ENCODE measurements at regions not wholly inside any gene's neighbourhood (a gene's known extent, or its start where the extent isn't known, plus 50 kb on each side); places are given as distances from the start of the nearest gene placed in this dataset.

- no peak for DNase-seq (ENCODE audit: low read depth)
Measured at GRCh38 chr10:128759174-128759573, 633.0 kb upstream of the MKI67 start.

DNA sequence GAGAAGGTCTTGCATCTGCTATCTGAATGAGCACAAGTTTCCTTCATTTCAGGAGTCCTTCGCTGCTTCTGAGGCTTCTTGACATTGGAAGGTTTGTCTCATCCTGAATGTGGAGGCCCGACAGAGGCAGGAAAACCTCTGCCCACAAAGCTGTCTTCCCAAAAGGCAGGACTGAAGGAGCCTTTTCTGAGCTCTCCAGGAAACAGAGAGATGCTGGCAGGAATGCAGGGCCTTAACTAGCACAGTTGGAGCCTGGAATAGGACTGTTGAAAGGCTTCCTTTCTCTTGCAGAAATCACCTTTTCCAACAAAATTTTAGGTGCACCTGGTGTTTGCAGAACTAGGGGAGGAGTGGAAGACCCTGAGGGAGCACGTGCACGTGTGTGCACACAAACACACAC is 637.4 kb upstream of the MKI67 start:
- DNase-seq (ENCODE audit: low read depth), result no peak

DNA sequence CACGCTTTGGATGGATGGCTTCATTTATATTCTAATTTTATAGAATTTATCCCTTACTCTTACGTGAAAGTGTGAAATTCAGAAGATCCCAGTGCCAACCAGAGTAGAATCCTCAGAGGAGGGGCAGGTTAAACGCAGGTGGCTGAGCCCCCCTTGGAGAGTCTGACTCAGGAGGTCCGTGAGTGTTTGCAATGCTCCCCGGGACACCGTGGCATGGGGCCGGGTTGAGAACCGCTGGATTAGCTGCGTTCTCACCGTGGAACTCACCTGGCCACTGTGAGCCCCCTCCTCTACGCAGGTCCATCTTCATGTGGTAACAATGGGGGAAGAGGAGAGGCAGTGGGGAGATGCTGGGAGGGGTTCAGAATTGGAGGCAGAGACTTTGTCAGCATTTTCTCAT is 638.0 kb upstream of the MKI67 start:
- DNase-seq (ENCODE audit: low read depth), result no peak

- DNase-seq (ENCODE audit: low read depth), result no peak
Measured at GRCh38 chr10:128766915-128767314, 640.7 kb upstream of the MKI67 start.

DNA sequence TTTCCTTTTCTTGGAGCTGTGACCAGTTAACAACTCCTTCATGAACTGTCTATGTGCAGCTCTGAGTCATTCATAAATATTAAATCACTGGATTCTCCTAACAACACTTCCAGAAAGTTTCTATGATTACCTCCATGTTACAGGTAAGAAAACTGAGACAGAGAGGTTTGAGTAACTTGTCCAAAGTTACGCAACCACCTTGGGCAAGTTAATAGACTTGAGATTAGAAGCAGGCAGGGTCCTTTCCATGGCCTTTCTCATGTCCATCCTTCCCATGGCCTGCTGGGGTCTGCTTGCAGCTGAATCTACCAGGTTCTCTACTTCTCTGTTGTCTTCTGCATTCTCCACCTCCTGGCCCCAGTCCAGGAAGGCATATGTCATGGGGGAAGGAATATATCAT is 648.8 kb upstream of the MKI67 start:
- no peak for DNase-seq (ENCODE audit: low read depth)

DNA sequence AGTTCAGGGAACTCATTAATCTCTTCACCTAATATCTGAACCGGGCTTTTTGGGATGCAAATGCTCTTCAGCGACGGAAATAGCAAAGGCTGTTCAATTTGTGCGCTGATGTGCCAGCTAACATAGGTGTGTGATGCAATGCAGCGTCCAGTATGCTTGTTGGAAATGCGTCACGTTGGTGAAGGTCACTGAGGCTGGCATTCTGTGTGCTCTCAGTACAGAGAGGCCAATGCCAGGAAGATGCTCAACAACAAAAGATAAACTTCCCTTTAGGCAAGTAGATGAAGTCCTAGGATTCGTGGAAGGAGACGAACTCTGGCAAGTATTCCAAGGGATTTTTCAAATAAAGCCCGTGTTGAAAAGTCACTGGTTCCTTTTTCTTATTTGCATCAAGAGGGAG is 649.5 kb upstream of the MKI67 start:
- DNase-seq (ENCODE audit: low read depth), result no peak

- no peak for DNase-seq (ENCODE audit: low read depth)
Measured at GRCh38 chr10:128776673-128777252, 650.5 kb upstream of the MKI67 start.

DNA sequence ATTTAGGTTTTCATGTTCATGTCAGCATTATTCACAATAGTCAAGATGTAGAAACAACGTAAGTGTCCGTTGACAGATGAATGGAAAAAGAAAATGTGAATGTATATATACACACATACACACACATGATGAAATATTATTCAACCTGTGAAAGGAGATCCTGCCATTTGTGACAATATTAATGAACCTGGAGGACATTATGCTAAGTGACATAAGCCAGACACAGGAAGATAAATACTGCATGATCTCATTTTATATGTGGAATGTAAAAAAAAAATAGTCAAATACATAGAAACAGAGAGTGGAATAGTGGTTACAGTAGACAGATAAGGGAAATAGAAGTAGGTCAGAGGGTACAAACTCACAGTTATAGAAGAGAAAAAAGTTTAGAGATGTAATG is 651.1 kb upstream of the MKI67 start:
- no peak for DNase-seq (ENCODE audit: low read depth)

- DNase-seq (ENCODE audit: low read depth), result no peak
Measured at GRCh38 chr10:128779416-128779815, 653.2 kb upstream of the MKI67 start.

GRCh38 chr10:128780156-128780761 is 654.0 kb upstream of the MKI67 start:
- no peak for DNase-seq (ENCODE audit: low read depth)

- no peak for DNase-seq (ENCODE audit: low read depth)
Measured at GRCh38 chr10:128781637-128782036, 655.4 kb upstream of the MKI67 start.

- no peak for DNase-seq (ENCODE audit: low read depth)
Measured at GRCh38 chr10:128784444-128784843, 658.2 kb upstream of the MKI67 start.

DNA sequence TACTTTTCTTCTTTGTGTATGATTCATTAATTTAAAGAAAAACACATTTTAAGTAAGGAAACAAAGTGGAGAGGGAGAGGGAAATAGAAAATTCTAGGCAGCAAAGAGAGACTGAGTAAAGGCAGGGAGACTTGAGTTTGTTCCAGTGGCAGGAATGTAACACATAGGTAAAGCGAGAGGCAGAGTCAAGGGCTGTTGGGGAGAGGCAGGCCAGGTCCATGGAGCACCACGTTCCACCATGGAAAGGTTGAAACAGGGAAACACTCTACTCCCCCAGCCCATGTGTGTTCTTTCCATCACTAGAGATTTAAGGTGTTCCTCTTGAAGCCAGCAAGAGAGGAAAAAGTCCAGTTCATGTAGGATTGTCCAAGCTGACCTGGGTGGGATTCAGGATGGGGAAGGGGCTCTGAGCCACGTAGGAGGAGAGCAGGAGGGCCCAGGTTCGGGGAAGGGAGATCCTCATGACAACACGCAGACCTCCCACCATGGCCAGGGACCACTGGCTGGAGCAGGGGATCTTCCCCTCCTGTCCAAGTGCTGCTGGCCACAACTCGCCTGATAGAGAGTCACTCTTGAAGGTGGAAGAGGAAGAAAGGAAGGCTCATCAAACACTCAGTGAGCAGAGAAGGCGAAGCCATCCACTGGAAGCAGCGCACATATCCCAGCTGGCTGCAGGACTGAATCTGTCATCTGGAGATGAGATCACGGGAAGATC is 666.4 kb upstream of the MKI67 start:
- no peak for DNase-seq (ENCODE audit: low read depth)

DNA sequence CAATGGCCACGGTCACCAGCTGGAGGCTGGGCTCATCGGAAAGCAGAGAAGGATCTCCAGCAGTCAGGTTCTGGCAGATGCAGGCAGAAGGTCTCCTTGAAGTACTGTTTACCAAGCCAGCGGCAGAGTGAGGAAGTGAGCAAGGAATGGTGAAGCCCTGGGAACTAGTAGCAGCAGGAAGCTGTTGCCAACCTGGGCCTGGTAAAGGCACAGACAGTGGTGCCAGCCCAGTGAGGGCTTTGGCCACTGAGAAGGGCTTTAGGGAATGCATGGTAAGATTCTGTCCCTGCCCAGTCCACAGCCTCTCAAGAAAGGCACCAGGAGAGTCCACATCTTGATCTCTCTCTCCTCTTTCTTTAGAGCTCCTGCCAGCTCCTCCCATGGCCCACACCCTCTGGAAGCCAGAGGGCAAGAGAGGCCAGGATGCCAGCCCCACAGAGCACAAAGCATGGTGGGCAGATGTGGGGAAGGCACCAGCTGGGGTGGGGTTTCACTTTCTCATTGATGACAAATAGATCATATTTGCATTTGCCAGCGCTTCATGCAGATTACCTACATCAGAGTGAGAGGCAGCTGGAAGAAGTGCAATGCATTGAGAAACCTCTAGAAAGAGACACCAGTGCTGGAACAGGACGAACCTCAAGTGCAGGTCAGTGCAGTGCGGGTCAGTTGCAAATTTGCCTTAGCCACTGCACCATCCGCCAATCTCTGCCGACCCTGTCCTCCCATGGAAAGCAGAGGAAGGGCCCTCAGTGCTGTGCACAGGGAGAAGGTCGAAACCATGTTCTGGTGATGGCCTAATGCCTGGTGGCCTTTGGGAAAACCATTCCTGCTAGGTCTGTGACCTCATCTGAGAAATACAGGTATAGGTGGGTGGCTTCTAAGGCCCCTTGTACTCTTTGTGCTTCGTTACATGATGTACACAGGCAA is 667.8 kb upstream of the MKI67 start:
- no peak for DNase-seq (ENCODE audit: low read depth)

DNA sequence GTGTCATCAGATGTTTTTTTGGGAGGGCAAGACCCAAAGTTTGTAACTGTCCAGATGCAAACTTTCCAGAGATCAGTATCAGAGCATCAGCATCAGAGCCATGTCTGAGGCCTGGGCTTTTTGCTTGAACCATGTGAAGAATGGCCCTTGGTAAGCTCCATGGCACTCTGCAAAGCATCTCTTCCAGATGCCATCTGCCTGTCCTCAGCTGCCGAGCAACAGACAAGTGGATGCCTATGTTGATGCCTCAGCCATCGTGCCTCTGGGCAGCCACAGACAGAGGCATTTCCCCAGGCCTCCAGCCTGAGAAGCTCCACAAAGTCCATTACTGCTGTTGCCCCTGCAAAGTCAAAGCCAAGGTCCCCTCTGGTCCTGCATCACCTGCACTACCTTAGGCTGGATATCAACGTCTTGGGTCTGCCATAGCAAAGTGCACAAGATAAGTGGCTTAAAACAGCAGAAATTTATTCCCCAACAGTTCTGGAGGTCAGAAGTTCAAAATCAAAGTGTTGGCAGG is 670.2 kb upstream of the MKI67 start:
- no peak for DNase-seq (ENCODE audit: low read depth)

DNA sequence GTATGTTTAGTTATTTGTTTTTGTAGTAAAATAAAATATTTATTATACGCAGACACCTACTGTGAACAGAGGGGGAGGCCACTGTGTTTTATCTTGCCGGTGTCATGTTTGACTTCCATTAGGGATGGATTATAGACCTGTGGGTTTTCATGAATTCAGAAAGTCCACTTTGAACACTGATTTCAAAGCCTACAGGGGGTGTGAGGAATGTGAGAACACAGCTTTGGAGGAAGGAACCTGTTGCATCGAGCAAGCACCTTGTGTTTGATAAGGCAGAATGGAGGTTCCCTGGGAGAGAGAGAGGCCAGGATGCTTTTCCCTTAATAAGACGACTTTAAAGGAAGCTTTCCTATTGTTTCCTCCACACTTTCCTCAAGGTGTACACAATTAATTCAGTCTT is 665.0 kb upstream of the MGMT start:
- no peak for DNase-seq (ENCODE audit: low read depth)

GRCh38 chr10:128803790-128804189 is 663.3 kb upstream of the MGMT start:
- no peak for DNase-seq (ENCODE audit: low read depth)

GRCh38 chr10:128804411-128804810 is 662.6 kb upstream of the MGMT start:
- DNase-seq (ENCODE audit: low read depth), result no peak

GRCh38 chr10:128808921-128809440 is 658.1 kb upstream of the MGMT start:
- DNase-seq (ENCODE audit: low read depth), result no peak

DNA sequence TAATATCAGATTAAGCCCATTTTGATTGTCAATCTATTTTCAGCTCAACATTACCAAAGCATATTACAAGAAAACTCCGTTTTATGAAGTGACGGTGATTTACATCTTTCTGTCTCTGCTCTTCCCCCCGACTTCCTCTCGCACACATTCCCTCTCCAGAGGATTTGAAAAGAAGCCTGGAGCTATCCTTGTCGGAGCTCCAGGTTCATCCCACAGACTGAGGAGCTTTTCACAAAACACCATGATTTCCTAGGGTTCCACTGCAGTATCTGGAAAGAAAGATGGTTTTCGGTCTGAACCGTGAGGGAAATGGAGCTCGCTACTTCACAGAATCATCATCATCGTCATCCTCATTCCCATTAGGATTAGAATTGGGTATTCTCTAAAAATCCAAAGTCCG is 655.5 kb upstream of the MGMT start:
- no peak for DNase-seq (ENCODE audit: low read depth)

DNA sequence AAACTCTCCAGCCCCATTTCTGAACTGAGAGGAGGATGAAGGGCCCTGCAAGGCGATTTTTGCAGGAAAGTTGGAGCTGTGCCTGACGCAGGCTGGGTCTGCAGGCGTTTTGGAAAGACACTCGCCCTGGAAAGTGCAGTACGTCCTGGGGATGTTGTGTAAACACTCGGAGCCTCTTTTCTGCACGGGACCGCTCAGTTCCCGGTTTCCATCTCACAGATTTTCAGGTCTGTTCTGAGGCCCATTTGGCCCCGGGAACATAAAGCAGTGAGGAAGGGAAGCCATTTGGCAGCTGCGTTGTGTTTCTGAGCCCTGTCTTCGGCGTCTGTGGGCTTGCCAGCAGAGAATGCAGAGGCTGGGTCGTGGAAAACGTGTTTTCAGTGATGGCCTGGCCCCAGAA is 655.0 kb upstream of the MGMT start:
- no peak for DNase-seq (ENCODE audit: low read depth)

- no peak for DNase-seq (ENCODE audit: low read depth)
Measured at GRCh38 chr10:128813574-128813973, 653.5 kb upstream of the MGMT start.

All from stimulated activated CD8-positive, alpha-beta memory T cell treated with anti-CD3 and anti-CD28 coated beads, Interleukin-7, amount 100 ng/mL, for 24 hours (primary cell).